H1 (cell line): ENCODE measurements at regions not wholly inside any gene's neighbourhood (a gene's known extent, or its start where the extent isn't known, plus 50 kb on each side); places are given as distances from the start of the nearest gene placed in this dataset.

Source experiments
- CTCF ChIA-PET: fragments of 300-600 bp; sonication (Branson Sonifier 250); formaldehyde crosslinking; loops from one replicate; lab custom pipeline; 2021; ENCODE audit not compliant: partially characterized antibody; lab: Charles Lee
- POLR2A ChIA-PET: fragments of 300-600 bp; sonication (Branson Sonifier 250); formaldehyde crosslinking; loops from one replicate; lab custom pipeline; 2021; ENCODE audit warnings: inconsistent platforms; ENCODE audit not compliant: partially characterized antibody; lab: Charles Lee
- DNase-seq, 2 experiments: peaks; one replicate each; pipeline versions ENCODE4 v3.0.0 to v3.0.0-alpha.2; 2010 to 2022; ENCODE audit warnings: low spot score in 2 of 2, low read depth in 1 of 2, mixed read lengths in 1 of 2
- FAIRE-seq: peaks from 2 replicates; lab custom pipeline; 2011; peaks lifted over from hg19 to GRCh38; lab: Jason Lieb, UNC
- H2AFZ ChIP-seq: 2 replicates; pipeline ENCODE4 v1.8.1; 2012; ENCODE audit warnings: low read length, inconsistent platforms
- H2AK5ac ChIP-seq: 2 replicates; pipeline ENCODE4 v1.6.1; 2013; ENCODE audit warnings: low read depth, low read length
- H2BK120ac ChIP-seq: replicated peaks from 2 replicates; pipeline ENCODE3; 2013; ENCODE audit warnings: low read depth, low read length, inconsistent platforms
- H2BK12ac ChIP-seq: 2 replicates; pipeline ENCODE4 v1.6.1; 2013; ENCODE audit warnings: low read depth, low read length
- H2BK15ac ChIP-seq: 2 replicates; pipeline ENCODE4 v1.6.1; 2013; ENCODE audit warnings: low read length
- H2BK20ac ChIP-seq: 2 replicates; pipeline ENCODE4 v1.6.1; 2013; ENCODE audit warnings: low read length
- H2BK5ac ChIP-seq: 2 replicates; pipeline ENCODE4 v1.6.1; 2013; ENCODE audit warnings: low read depth, low read length
- H3K14ac ChIP-seq: 2 replicates; pipeline ENCODE4 v1.6.1; 2013; ENCODE audit warnings: inconsistent platforms; ENCODE audit not compliant: insufficient read length
- H3K18ac ChIP-seq: 2 replicates; pipeline ENCODE4 v1.6.1; 2013; ENCODE audit warnings: low read length; ENCODE audit errors: extremely low read depth
- H3K23ac ChIP-seq: 2 replicates; pipeline ENCODE4 v1.6.1; 2013; ENCODE audit warnings: inconsistent platforms; ENCODE audit not compliant: insufficient read length
- H3K23me2 ChIP-seq: 2 replicates; pipeline ENCODE4 v1.6.1; 2013; ENCODE audit warnings: low read depth, low read length
- H3K27ac ChIP-seq: 2 replicates; pipeline ENCODE4 v1.6.1; 2011; ENCODE audit warnings: low read depth, low read length, inconsistent platforms
- H3K27me3 ChIP-seq, 4 experiments: replicated peaks in 1 of 4; 1 replicate in 1 of 4; 2 replicates in 3 of 4; pipeline versions ENCODE4 v1.6.1 to v1.8.1; 2011 to 2013; ENCODE audit warnings: low read length in 3 of 4, mild to moderate bottlenecking in 3 of 4, inconsistent platforms in 2 of 4, mixed read lengths in 2 of 4, moderate library complexity in 1 of 4; ENCODE audit not compliant: control insufficient read depth in 3 of 4, insufficient read depth in 3 of 4; ENCODE audit errors: extremely low read depth in 1 of 4
- H3K36me3 ChIP-seq, 4 experiments: 2 replicates each; pipeline versions ENCODE4 v1.6.1 to v1.8.1; 2011 to 2013; ENCODE audit warnings: mild to moderate bottlenecking in 4 of 4, low read length in 3 of 4, moderate library complexity in 2 of 4, control low read depth in 1 of 4, inconsistent platforms in 1 of 4; ENCODE audit not compliant: insufficient read depth in 4 of 4, control insufficient read depth in 2 of 4
- H3K4ac ChIP-seq: replicated peaks from 2 replicates; pipeline ENCODE3; 2013; ENCODE audit warnings: low read length, low read depth, mixed read lengths, inconsistent platforms; ENCODE audit not compliant: insufficient read length
- H3K4me1 ChIP-seq, 4 experiments: replicated peaks in 1 of 4; 1 replicate in 1 of 4; 2 replicates in 3 of 4; pipeline versions ENCODE4 v1.6.1 to v1.8.1; 2011 to 2013; ENCODE audit warnings: low read length in 3 of 4, inconsistent platforms in 2 of 4, mixed read lengths in 1 of 4; ENCODE audit not compliant: insufficient read depth in 4 of 4, control insufficient read depth in 3 of 4
- H3K4me2 ChIP-seq, 2 experiments: 2 replicates each; pipeline versions ENCODE4 v1.6.1 to v1.8.1; 2011 to 2013; ENCODE audit warnings: low read depth in 2 of 2, low read length in 2 of 2, control low read depth in 1 of 2, inconsistent platforms in 1 of 2, mild to moderate bottlenecking in 1 of 2; ENCODE audit not compliant: insufficient read depth in 1 of 2
- H3K4me3 ChIP-seq, 4 experiments: fragments of 200-600, 300-600 bp in 1 of 4; sonication (generic), shearing (Covaris generic), sonication (Bioruptor Twin) in 1 of 4; 2 replicates each; pipeline versions ENCODE4 v1.5.1 to v1.8.1; 2011 to 2016; ENCODE audit warnings: low read length in 4 of 4, low read depth in 3 of 4, control low read depth in 2 of 4, inconsistent platforms in 2 of 4, mild to moderate bottlenecking in 2 of 4, mixed read lengths in 1 of 4, moderate library complexity in 1 of 4; ENCODE audit not compliant: insufficient read depth in 2 of 4; ENCODE audit errors: extremely low read depth in 1 of 4
- H3K56ac ChIP-seq: replicated peaks from 2 replicates; pipeline ENCODE3; 2013; ENCODE audit warnings: low read depth, mild to moderate bottlenecking, mixed read lengths, low read length, inconsistent platforms; ENCODE audit not compliant: insufficient read length
- H3K79me1 ChIP-seq: 2 replicates; pipeline ENCODE4 v1.6.1; 2013; ENCODE audit warnings: low read depth, low read length, control low read depth
- H3K79me2 ChIP-seq, 2 experiments: 2 replicates each; pipeline versions ENCODE4 v1.6.1 to v1.8.1; 2012 to 2013; ENCODE audit warnings: low read length in 2 of 2, mild to moderate bottlenecking in 2 of 2, inconsistent platforms in 1 of 2; ENCODE audit not compliant: insufficient read depth in 2 of 2, control insufficient read depth in 1 of 2
- H3K9ac ChIP-seq, 4 experiments: replicated peaks in 1 of 4; 1 replicate in 1 of 4; 2 replicates in 3 of 4; pipeline versions ENCODE4 v1.6.1 to v1.8.1; 2011 to 2013; ENCODE audit warnings: low read depth in 3 of 4, low read length in 3 of 4, control low read depth in 2 of 4, mild to moderate bottlenecking in 2 of 4, moderate library complexity in 2 of 4, inconsistent platforms in 1 of 4; ENCODE audit errors: extremely low read depth in 1 of 4
- H3K9me3 ChIP-seq, 2 experiments: 2 replicates each; pipeline versions ENCODE4 v1.6.1 to v1.8.1; 2012 to 2013; ENCODE audit warnings: mild to moderate bottlenecking in 2 of 2, moderate library complexity in 2 of 2, control low read depth in 1 of 2, inconsistent platforms in 1 of 2, low read depth in 1 of 2, low read length in 1 of 2, mixed read lengths in 1 of 2; ENCODE audit not compliant: insufficient read depth in 2 of 2
- H4K20me1 ChIP-seq, 2 experiments: replicated peaks in 1 of 2; 2 replicates each; pipeline versions ENCODE3 to v1.8.1; 2011 to 2013; ENCODE audit warnings: inconsistent platforms in 2 of 2, low read length in 2 of 2, mild to moderate bottlenecking in 1 of 2; ENCODE audit not compliant: insufficient read depth in 2 of 2, control insufficient read depth in 1 of 2
- H4K5ac ChIP-seq: 2 replicates; pipeline ENCODE4 v1.6.1; 2013; ENCODE audit warnings: low read length, low read depth, mixed read lengths, inconsistent platforms; ENCODE audit not compliant: insufficient read length
- H4K8ac ChIP-seq: 2 replicates; pipeline ENCODE4 v1.8.0; 2013; ENCODE audit warnings: mild to moderate bottlenecking, moderate library complexity, low read length, inconsistent platforms; ENCODE audit not compliant: insufficient read depth; ENCODE audit errors: extremely low read depth
- H4K91ac ChIP-seq: replicated peaks from 2 replicates; pipeline ENCODE3; 2013; ENCODE audit warnings: low read length, mixed read lengths, inconsistent platforms; ENCODE audit not compliant: insufficient read length
- ATF3 ChIP-seq: IDR thresholded peaks from 2 replicates; pipeline ENCODE4 v1.6.1; 2011; ENCODE audit warnings: low read depth, mild to moderate bottlenecking, low read length; ENCODE audit not compliant: insufficient read depth
- BRCA1 ChIP-seq: IDR thresholded peaks from 2 replicates; pipeline ENCODE4 v1.6.1; 2012; ENCODE audit warnings: low read depth, low read length, improper control_type of control experiment
- CEBPB ChIP-seq: IDR thresholded peaks from 2 replicates; pipeline ENCODE4 v1.6.1; 2012; ENCODE audit warnings: low read depth, low read length
- CHD1 ChIP-seq: IDR thresholded peaks from 2 replicates; pipeline ENCODE4 v1.6.1; 2012; ENCODE audit warnings: low read depth, low read length, improper control_type of control experiment
- EP300 ChIP-seq, 2 experiments: IDR thresholded peaks; 1 replicate in 1 of 2; 2 replicates in 1 of 2; pipeline ENCODE4 v1.6.1; 2011 to 2012; ENCODE audit warnings: low read depth in 2 of 2, low read length in 2 of 2, mild to moderate bottlenecking in 2 of 2, borderline replicate concordance in 1 of 2, inconsistent platforms in 1 of 2, moderate library complexity in 1 of 2
- HDAC6 ChIP-seq: IDR thresholded peaks from one replicate; pipeline ENCODE4 v1.7.1; 2012; ENCODE audit warnings: low read depth, mild to moderate bottlenecking, inconsistent platforms, low read length, moderate library complexity
- MAFK ChIP-seq: IDR thresholded peaks from 2 replicates; pipeline ENCODE4 v1.6.1; 2012; ENCODE audit warnings: low read depth, mild to moderate bottlenecking, improper control_type of control experiment, low read length
- MAX ChIP-seq: IDR thresholded peaks from 2 replicates; pipeline ENCODE4 v1.6.1; 2012; ENCODE audit warnings: inconsistent platforms
- RAD21 ChIP-seq, 2 experiments: IDR thresholded peaks in 1 of 2; conservative IDR thresholded peaks in 1 of 2; 2 replicates each; pipeline ENCODE4 v1.6.1; 2011; ENCODE audit warnings: low read depth in 2 of 2, low read length in 2 of 2, improper control_type of control experiment in 1 of 2, inconsistent platforms in 1 of 2, mild to moderate bottlenecking in 1 of 2, moderate library complexity in 1 of 2
- SIN3A ChIP-seq, 2 experiments: IDR thresholded peaks in 1 of 2; conservative IDR thresholded peaks in 1 of 2; 2 replicates each; pipeline ENCODE4 v1.6.1; 2011 to 2012; ENCODE audit warnings: low read length in 2 of 2, improper control_type of control experiment in 1 of 2, low read depth in 1 of 2, mild to moderate bottlenecking in 1 of 2
- TBP ChIP-seq: IDR thresholded peaks from 2 replicates; pipeline ENCODE4 v1.6.1; 2011; ENCODE audit warnings: low read depth, low read length, improper control_type of control experiment
- WGBS, 2 experiments: shearing (Covaris generic) in 1 of 2; methylation state at CpG; one replicate each; pipeline versions ENCODE4 v1.1.6 to v1.1.7; 2013 to 2015; ENCODE audit warnings: low lambda C conversion rate in 2 of 2, mixed read lengths in 2 of 2, inconsistent platforms in 1 of 2, low coverage in 1 of 2, missing lambda C conversion rate in 1 of 2; ENCODE audit not compliant: insufficient replicate concordance in 2 of 2, insufficient coverage in 1 of 2, insufficient read length in 1 of 2; ENCODE audit errors: extremely low coverage in 1 of 2, missing lambda C conversion rate in 1 of 2; 5-methylcytosine and 5-hydroxymethylcytosine counted together

DNA sequence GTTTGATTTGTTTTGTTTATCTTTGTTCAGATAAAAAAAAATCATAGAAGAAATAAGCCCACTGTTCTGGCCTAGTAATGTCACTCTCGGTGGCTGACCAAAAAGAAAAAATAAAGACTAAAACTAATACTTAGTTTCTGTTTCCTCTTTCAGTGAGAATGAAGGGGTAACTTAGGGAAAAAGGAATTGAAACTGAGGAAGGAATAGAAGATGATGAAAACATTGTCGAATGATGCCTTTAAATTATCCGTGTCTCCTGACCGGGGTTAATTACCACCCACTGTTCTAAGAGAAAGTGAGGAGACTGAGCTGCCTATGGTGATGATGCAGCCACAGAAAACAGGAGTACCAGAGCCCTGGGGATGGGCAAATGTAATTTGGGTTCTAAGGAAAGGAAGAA, 73.1 kb downstream of the PTCHD4 start:
- POLR2A ChIA-PET, result no interaction called here
- Histone ChIP-seq H3K56ac (no peak overlapping the region), H2BK15ac (no peak overlapping the region), H3K14ac (no peak overlapping the region), H3K23me2 (no peaks in the 10 kb centered on the region), H2BK120ac (no peak overlapping the region), H2BK5ac (no peak overlapping the region), H3K18ac (no peak overlapping the region), H3K4ac (no peak overlapping the region), H3K23ac (no peak overlapping the region), H4K91ac (no peak overlapping the region), H4K20me1 (no peaks in the 10 kb centered on the region), H3K79me1 (no peaks in the 10 kb centered on the region), H2BK20ac (no peak overlapping the region), H3K36me3 (no peaks in the 10 kb centered on the region), H3K9me3 (no peaks in the 10 kb centered on the region), H3K27ac (no peak overlapping the region), H2AFZ (no peak overlapping the region), H3K27me3 (no peaks in the 10 kb centered on the region), H2BK12ac (no peak overlapping the region), H4K8ac (no peak overlapping the region), H3K9ac (no peak overlapping the region), H3K4me1 (no peaks in the 10 kb centered on the region), H3K4me2 (no peak overlapping the region), H4K5ac (no peak overlapping the region), H3K79me2 (no peaks in the 10 kb centered on the region), H3K4me3 (no peak overlapping the region), H2AK5ac (no peak overlapping the region)
- TF ChIP-seq EP300 (IDR thresholded peaks at IDR 0.05; ENCODE audit: borderline replicate concordance in 1 of 2, low read depth in 2 of 2, low read length in 2 of 2) (no peak), CHD1 (no peak), HDAC6 (no peak), MAX (no peak), RAD21 (IDR thresholded peaks at IDR 0.05 in 1 of 2, conservative IDR thresholded peaks at IDR 0.05 in 1 of 2; ENCODE audit: low read depth in 2 of 2, low read length in 2 of 2) (no peak), TBP (no peak), MAFK (no peak), BRCA1 (no peak), CEBPB (no peak), SIN3A (conservative IDR thresholded peaks at IDR 0.05 in 1 of 2, IDR thresholded peaks at IDR 0.05 in 1 of 2; ENCODE audit: low read depth in 1 of 2, low read length in 2 of 2) (no peak), ATF3 (no peak)
- 95% methylated on average over 4 of the region's 4 CpGs; no CpG with 5 or more reads in 1 of the 2 experiments for WGBS, 2 experiments
- DNase-seq (no peak), FAIRE-seq (no peak)
- CTCF ChIA-PET, result no interaction called here
